Endometrium (tissue), 2 donors: ENCODE measurements at regions not wholly inside any gene's neighbourhood (a gene's known extent, or its start where the extent isn't known, plus 50 kb on each side); places are given as distances from the start of the nearest gene placed in this dataset.

Experiments
- FAIRE-seq: peaks from 2 replicates; lab custom pipeline; 2012; peaks lifted over from hg19 to GRCh38; lab: Jason Lieb, UNC
- donor health status: control.
- donor health status: control.

DNA sequence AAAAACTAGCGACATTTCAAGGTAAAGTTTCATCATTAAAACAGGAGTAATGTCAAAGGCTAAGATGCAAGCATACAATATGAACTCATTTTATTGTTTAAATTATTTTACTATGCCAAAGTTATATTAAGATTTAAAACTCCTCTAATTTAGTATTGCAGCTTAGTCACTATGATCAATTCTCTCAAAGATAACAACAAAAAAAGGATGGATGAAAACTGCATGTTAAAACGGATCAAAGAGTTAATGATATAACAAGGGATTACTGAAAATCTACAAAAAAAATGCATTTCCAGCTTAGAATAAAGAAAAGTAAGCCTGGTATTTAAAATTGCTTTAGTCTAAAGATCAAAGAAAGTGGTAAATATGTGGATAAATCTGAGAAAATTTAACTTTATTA is 587.8 kb upstream of the PCDH20 start:
- no peak for FAIRE-seq

DNA sequence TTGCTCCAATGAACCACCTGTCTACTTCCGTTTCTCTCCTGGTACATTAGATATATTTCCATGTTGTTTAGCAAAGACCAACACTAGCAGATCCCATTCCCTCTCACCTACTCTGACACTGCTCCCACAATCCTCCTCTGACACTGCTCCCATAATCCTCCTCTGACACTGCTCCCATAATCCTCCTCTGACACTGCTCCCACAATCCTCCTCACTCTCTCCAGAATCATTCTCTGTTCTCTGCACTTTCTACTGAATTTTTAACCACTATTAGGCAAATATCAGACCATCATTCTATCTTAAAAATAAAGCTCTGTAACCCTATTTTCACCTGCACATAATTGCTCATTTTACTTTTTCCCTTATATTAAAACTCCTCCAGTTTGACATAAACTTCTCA is 578.5 kb upstream of the PCDH20 start:
- FAIRE-seq = no peak

DNA sequence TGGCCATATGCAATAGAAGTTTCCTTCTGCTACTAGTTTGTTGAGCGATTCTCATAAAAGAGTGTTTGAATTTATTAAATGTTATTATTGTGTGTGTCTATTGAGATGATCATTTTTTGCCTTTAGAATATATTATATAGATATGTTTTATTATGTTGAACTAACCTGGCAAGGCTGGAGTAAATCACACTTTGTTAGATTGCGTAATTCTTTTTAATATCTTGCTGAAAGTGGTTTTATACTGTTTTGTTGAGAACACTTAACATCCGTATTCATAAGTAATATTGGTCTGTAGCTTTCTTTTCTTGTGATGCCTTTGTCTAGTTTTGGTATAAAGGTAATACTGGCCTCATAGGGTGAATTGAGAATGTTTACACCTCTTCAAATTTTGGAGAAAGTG is 574.3 kb upstream of the PCDH20 start:
- no peak for FAIRE-seq

DNA sequence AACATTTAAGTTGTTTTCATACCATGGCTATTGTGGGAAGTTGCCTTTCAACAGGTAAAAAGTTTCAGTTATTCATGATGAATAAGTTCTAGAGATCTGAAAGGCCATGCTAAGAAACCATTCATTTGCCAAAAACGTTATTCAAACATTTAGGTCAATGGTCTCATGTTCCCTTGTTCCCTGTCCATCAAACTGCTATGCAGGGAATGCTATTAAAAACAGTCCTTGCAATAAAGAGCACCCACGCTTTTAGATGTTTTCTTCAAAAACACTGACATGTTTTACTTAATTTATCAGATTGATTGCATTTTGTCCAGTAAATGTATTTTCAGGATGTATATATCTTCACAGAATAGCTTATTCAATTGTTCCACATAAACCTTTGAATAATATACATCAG is 573.2 kb upstream of the PCDH20 start:
- FAIRE-seq = no peak

DNA sequence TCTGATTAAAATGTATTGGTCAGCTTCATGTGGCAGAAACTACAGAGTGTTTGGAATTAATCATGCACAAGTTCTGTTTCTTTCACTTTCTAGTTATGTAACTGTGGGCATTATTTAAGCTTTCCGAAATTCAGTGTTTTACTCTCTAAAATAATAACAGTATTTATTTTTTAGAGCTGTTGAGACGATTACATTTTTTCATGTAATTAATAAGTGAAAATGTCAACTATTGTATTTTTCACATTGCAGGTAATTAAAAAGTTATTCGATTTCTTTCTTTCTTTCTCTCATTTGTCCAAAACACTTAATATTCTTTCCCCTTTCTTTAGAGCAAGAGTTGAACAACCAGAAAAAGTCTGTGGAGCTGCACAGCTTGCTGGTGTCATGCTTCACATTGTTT is 559.4 kb upstream of the PCDH20 start:
- FAIRE-seq = no peak

DNA sequence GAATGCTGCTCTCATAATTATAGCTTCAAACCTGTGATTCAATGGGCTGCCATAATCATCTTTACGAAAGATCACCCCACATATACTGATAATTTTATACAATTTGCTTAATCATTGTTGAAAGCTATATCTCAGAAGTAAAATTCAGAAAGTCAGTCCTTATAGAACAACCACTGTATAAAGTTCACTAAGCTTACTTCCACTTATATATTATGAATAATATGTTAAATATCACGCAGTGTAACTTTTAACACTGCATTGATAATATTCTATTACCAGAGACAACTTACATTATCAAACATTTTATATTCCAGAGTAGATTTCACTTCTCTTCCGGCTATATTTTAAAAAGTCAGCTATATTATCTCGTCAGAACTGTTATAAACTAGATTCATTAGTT is 550.1 kb upstream of the PCDH20 start:
- FAIRE-seq = no peak

DNA sequence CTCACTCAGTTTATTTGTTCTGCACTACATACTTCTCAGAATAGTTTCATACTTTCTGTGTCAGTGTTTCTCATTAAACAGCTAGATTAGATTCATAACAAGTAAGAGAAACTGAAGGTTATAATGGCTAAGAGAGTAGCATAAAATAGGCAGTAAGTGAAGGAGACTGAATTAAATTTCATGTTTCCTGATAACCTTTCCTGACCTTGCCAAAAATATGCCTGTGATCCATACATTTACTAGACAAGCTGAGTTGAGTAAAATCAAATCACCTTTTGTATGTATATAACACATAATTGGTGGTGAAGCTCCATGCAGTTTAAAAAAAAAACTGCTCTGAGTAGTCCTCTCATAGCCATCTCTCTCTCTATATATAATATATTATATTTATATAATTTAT is 545.3 kb upstream of the PCDH20 start:
- FAIRE-seq = no peak

DNA sequence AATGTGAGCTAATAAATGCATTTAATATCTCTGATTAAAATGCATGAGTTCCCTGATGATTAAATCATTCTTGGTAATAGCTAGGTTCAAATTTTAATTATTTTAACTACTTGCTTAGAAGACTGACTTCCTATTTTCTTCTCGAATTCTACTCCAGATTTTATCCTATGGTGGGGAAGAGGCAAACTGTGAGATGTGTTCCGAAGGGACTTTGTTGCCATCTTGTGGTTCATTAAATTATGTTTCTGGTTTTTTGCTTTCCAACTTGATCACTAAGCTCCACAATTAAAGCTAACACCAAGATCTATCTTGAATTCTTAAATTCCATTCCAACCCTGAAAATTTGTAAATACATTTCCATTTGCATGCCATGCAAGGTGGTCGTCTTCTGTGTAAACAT is 538.4 kb upstream of the PCDH20 start:
- peak; percentile 77 for FAIRE-seq

DNA sequence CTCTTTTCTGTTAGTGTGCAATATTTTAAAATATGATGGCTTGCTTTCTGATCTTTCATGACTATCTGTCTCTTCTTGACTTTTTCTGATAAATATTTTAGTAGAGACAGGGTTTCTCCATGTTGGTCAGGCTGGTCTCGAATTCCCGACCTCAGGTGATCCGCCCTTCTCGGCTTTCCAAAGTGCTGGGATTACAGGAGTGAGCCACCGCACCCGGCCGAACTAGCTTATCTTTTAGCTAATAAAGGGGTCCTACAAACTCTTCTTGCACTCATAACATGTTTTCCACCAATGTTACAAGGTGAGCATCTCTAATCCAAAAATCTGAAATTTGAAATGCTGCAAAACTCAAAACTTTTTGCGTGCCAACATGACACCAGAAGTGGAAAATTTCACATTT is 535.2 kb upstream of the PCDH20 start:
- no peak for FAIRE-seq

DNA sequence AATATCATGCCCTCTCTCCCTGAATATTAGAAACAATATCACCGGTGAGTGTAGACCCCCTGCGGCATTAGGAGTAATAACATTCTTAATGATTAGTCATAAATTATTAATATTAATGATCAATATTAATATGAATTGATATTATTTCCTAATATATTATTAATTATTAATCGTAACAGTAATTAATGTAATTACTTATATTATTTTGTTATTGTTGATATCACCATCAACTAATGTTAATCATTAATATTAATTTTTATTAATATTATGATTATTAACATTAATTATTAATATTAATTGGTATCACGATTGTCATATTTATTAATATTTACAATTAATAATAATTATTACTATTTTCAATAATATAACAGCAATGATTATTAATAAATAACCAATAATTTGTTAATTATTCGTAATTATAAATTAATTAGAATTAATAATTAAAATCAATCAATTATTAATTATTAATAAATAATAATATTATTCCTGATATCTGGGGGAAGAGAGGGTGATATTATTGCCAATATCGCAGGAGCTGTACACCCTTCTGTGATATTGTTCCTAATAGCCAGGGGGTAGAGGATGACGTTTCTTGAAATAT is 528.8 kb upstream of the PCDH20 start:
- peak; percentile 98 for FAIRE-seq

DNA sequence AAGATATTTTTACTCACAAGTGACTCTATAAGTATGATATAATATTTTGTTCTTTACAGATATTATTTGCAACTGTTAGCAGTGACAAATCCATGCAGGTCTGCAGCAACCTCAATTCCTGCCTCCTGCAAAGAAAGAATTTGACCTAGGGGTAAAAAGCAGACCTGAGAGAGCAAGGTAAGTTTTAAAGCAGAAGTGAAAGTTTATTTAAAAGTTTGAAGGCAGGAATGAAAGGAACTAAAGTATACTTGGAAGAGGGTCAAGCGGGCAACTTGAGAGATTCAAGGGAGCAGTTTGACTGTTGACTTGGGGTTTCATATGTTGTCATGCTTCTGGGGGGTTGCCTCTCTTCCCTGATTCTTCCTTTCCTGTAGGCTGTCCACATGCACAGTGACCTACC is 520.1 kb upstream of the PCDH20 start:
- FAIRE-seq = no peak

DNA sequence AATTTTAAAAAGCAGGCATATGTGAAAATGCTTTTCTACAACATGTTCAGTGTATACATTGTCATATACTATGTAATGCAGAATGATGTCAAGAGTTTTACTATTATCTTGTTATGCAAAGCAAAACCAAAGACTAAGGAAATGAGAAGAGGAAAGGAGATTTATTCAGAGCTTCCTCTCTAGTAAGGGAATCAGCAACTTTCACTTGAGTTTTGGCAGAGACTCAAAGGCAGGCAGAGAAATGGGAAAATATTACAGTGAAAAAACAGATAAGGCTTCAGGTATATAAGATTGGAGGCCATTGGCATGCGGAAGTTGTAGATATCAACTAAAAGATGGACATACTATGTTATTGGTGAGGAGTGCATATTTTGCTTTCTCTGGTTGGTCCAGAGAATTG is 512.0 kb upstream of the PCDH20 start:
- no peak for FAIRE-seq

DNA sequence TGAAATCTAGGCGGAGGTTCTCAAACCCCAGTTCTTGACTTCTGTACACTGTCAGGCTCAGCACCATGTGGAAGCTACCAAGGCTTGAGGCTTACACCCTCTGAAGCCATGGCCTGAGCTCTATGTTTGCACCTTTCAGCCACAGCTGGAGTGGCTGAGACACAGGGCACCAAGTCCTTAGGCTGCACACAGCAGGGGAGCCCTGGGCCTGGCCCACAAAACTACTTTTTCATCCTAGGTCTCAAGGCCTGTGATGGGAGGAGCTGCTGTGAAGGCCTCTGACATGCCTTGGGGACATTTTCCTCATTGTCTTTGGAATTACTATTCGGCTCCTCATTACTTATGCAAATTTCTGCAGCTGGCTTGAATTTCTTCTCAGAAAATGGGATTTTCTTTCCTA is 503.2 kb upstream of the PCDH20 start:
- FAIRE-seq = no peak

DNA sequence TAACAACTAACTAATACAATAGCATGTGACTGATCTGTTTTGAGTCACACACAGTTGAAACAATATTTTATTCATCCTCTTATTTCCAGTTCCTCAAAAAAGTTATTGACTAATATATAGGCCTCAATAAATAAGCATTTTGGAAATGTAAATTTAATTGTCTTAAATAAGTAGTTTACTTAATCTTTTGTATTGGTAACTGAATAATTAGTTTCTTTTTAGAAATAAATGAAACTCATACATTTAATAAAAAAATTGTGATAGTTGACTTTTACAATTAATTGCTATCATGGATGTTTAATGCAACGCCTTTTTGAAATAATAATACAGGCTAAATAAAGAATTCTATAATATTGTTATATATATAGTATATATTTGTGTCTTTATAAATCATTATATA is 500.8 kb upstream of the PCDH20 start:
- no peak for FAIRE-seq

DNA sequence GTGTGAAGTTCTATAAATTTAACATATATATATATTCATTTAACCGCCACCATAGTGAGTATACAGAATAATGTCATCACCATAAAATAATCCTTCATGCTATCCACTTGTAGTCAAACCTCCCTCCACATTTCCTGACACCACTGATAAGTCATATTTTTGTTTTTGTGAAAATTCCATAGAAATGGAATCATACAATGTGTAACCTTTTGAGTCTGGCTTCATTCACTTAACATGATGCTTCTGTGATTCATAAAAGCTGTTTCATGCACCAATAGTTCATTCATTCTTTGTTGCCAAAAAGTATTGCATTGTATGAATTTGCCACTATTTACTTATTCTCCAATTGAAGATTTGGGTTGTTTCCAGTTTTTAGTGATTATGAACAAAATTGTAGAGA is 497.5 kb upstream of the PCDH20 start:
- no peak for FAIRE-seq

DNA sequence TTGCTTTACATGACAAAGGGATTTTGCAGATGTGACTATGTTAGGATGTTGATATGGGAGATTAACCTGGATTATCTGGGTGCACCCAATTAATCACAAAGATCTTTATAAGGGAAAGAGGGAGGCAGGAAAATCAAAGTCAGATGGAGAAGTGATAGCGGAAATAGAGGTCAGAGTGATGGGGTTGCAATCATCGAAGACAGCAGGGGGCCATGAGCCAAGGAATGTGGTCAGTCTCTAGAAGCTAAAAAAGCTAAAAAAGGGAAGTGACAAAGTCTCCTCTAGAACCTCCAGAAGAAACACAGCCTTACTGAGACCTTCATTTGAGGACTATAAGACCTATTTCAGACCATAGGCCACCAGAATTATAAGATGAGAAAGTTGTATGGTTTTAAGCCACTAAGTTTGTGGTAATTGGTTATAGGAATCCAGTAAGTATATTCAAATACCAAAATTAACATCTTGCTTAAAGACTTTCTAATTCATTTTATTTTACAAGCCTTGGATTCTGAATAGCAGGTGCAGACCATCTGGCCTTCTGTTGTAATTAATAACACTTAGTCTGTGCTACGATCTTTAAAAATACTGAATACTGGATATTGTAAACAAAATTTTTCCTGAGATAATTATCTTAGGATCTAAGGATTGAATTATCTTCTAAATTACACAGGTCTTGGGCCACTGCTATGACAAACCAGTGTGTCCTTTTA is 493.4 kb upstream of the PCDH20 start:
- FAIRE-seq = no peak

DNA sequence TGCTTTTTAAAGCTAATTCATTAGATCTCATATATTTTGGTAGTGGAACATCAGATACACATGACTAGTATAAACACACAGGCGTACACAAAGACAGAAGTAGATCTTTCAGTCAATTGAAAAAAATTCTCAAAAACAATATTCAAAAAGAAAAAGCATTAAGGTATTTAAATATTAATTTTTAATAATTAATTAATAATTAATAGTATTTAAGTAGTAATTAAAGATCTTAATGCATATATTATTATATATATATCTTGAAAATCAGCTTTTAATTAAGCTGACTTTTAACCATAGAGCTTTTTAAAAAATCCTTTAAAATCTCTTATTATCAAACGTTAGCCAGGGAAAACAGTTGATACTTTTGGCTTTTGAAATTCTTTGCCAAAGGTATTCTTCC is 489.4 kb upstream of the PCDH20 start:
- peak; percentile 69 for FAIRE-seq

DNA sequence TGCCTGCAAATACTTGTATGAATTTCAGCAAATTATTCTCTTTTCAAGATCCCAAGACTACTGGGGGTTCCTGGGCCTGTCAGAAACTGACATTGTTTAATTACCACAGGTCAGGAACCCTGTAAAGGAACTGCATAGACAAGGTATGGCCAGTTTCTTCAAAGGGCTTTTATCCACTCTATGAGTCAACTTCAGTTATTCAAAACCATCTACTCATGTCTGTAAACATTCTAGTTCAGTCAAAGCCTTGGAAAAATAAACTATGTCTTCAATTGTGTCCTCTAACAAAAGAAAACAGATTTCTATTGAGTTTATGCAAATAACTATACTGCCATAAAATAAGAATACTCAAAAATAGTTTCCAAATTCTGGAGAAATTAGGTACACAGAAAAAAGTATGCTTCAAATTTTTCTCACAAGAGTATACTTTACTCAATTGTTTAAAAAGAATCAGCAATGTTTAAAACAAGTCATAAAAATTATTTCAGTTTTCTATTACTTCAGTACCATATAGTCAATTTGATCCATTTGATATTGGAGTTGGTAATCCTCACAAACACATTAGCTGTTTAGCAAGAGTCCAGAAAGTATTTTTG is 486.4 kb upstream of the PCDH20 start:
- FAIRE-seq = no peak

DNA sequence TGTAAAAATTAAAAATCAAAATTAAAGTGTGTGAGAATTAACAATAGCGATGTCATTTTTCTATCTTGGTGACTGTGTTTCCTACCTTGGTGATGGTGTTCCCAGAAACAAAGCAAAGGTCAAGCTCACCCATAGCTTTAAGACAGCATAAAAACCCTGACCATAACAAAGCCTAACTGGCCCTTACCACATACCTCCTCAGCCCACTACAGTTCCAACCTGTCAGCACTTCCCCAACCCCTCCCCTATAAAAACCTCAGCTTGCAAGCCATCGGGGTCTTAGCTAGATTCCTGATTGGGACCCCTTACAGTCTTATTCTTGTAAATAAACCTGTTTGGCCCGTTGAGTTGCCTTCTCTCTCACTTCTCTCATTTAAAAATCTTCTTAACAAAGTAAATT is 484.4 kb upstream of the PCDH20 start:
- no peak for FAIRE-seq

DNA sequence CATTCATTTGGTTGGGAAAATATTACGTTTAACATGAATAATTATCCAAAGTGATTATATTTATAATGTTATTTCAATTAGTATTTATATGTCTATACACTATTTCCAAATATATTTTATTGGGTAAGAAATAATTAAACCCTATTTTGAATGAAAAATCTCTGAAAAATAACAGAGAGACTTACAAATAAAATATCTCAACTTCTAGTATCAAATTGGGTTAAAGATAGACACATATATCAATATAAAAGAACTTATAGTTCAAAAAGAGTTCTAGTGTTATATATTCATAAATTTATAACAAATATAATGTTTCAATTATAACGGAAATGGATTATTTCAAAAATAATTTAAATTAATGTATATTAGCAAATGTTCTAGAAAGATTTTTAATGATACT is 482.6 kb upstream of the PCDH20 start:
- no peak for FAIRE-seq

DNA sequence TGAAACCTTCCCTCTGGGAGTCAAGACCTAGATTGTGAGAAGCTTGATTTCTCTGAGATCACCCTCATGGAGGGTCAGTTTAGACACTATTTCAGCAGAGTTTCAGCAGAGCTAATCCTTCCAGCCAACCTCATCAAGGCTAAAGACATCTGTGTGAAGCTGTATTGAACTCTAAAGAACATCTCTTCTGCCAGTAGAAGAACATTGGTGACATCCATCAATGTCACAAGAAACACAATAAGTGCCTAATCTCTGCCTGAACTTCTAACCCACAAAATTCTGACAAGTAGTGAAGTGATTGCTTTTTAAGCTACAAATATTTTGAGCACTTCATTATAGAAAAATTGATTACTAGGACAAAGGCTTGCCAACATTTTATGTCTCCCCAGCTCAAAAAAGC is 475.8 kb upstream of the PCDH20 start:
- no peak for FAIRE-seq

DNA sequence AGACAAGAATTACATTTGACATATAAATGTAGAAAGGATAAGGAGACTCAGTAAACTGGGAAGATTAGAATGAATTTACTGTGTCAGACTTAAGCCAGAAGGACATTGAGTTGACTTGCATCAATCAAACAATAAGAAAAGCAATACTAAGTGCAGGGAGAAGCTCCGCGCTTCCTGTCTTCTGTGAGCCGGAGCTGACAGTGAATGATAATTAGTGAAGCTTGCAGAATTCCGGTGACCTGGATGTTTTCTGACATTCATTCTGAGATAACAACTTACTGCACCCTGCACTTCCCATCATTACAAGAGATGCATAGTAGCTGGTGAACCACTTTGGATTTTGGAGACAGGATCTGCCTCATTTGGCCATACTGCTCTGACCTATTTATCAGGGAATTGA is 469.2 kb upstream of the PCDH20 start:
- FAIRE-seq = no peak

DNA sequence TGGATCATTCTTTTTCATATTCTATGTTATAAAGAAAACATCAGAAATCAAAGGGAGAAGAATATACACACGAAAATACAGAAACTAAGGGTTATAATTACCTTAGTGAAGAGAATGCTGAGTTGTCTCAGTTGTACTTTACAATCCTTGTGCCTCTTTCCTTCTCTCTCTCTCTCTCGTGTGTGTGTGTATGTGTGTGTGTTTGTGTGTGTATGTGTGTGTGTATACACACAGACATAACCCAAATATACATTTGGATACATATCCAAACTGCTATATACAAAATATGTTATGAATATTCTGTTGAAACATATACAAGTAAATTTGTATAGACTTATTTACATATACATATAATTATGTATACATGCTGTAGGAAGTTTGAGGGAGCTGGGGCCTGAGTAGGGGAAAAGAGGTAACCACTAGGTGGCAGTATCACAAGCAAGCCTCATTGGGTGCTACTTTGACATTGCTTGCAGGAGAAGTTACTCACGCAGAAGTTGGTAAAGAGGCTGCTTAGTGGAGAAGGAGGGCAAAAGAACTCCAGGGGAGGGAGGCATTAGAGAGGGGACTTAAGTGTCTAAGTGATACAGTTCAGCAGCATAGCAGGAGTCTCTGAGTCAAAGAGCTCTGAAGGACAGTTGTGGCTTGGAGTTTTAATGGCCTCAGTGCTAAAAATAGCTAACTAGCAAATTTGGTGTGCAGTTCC is 465.1 kb upstream of the PCDH20 start:
- FAIRE-seq = no peak
